Calu3 (cell line): ENCODE measurements at regions not wholly inside any gene's neighbourhood (a gene's known extent, or its start where the extent isn't known, plus 50 kb on each side); places are given as distances from the start of the nearest gene placed in this dataset.

Source experiments
- BruUV-seq: library from RNA; stranded (reverse); fragments of 400-500 nt; replicated peaks from 2 replicates; lab custom pipeline; 2021; lab: Mats Ljungman, UMichigan
- CTCF ChIA-PET: fragments of 300-600 bp; sonication (Branson Sonifier 250); formaldehyde crosslinking; loops from one replicate; lab custom pipeline; 2022; ENCODE audit warnings: antibody characterized with exemption; lab: Charles Lee
- DNase-seq: peaks from one replicate; pipeline ENCODE4 v3.0.0; 2022
- H3K27ac Mint-ChIP-seq: one replicate; pipeline ENCODE4 v1.8.0; 2022; ENCODE audit warnings: mixed read lengths; ENCODE audit not compliant: unreplicated experiment
- H3K27me3 Mint-ChIP-seq: one replicate; pipeline ENCODE4 v1.8.0; 2022; ENCODE audit warnings: mixed read lengths; ENCODE audit not compliant: unreplicated experiment
- H3K36me3 Mint-ChIP-seq: one replicate; pipeline ENCODE4 v1.8.0; 2022; ENCODE audit warnings: mild to moderate bottlenecking, moderate library complexity, mixed read lengths; ENCODE audit not compliant: insufficient read depth, unreplicated experiment
- H3K4me1 Mint-ChIP-seq: one replicate; pipeline ENCODE4 v1.8.0; 2022; ENCODE audit warnings: mild to moderate bottlenecking, low read depth, mixed read lengths; ENCODE audit not compliant: unreplicated experiment
- H3K4me3 Mint-ChIP-seq: one replicate; pipeline ENCODE4 v1.8.0; 2022; ENCODE audit warnings: mild to moderate bottlenecking, low read depth, moderate library complexity, mixed read lengths; ENCODE audit not compliant: unreplicated experiment
- H3K9me3 Mint-ChIP-seq: one replicate; pipeline ENCODE4 v1.8.0; 2022; ENCODE audit warnings: low read depth, mixed read lengths; ENCODE audit not compliant: unreplicated experiment
- intact Hi-C: fragments of 100-400 bp; cut with micrococcal nuclease; formaldehyde crosslinking; loops from one replicate; pipeline ENCODE4 v1.10.0; 2022; ENCODE audit not compliant: unreplicated experiment
- TF ChIP-seq, protein P1 (sequence below): fragments of 200-600 bp; IDR thresholded peaks from one replicate; pipeline ENCODE4 v1.8.0; 2022; ENCODE audit warnings: antibody characterized with exemption; ENCODE audit not compliant: unreplicated experiment

DNA sequence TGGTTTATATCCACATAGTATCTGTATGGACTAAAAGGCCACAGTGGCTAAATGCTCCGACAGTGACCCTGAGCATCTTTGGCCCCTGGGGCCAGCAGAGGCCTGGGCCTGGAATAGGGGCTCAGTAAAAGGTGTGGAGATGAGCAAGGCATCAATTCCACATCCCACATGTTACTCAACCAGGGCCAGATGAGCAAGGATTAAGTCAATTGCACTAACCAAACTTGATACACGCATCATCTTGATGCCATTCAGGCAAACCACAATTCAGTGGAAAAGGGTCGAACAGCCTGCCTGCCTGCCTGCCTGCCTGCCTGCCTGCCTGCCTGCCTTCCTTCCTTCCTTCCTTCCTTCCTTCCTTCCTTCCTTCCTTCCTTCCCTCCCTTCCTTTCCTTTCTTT, 53.5 kb upstream of the DNAJA2 start:
- Mint-ChIP-seq H3K4me3 (no peak overlapping the region), H3K36me3 (no peaks in the 10 kb centered on the region), H3K4me1 (no peaks in the 10 kb centered on the region), H3K27me3 (peaks cover 12% of the 10 kb centered on the region), H3K27ac (no peak overlapping the region), H3K9me3 (no peaks in the 10 kb centered on the region)
- intact Hi-C loops = no loop called here
- CTCF ChIA-PET = interaction anchor here (0.7 kb wide), 1 partner anchor 104 kb away, joined by 3 read pairs; no protein-coding TSS in a partner anchor
- BruUV-seq = no TSS peak
- DNase-seq = no peak
- TF ChIP-seq, protein P1, sequence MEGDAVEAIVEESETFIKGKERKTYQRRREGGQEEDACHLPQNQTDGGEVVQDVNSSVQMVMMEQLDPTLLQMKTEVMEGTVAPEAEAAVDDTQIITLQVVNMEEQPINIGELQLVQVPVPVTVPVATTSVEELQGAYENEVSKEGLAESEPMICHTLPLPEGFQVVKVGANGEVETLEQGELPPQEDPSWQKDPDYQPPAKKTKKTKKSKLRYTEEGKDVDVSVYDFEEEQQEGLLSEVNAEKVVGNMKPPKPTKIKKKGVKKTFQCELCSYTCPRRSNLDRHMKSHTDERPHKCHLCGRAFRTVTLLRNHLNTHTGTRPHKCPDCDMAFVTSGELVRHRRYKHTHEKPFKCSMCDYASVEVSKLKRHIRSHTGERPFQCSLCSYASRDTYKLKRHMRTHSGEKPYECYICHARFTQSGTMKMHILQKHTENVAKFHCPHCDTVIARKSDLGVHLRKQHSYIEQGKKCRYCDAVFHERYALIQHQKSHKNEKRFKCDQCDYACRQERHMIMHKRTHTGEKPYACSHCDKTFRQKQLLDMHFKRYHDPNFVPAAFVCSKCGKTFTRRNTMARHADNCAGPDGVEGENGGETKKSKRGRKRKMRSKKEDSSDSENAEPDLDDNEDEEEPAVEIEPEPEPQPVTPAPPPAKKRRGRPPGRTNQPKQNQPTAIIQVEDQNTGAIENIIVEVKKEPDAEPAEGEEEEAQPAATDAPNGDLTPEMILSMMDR = no peak

DNA sequence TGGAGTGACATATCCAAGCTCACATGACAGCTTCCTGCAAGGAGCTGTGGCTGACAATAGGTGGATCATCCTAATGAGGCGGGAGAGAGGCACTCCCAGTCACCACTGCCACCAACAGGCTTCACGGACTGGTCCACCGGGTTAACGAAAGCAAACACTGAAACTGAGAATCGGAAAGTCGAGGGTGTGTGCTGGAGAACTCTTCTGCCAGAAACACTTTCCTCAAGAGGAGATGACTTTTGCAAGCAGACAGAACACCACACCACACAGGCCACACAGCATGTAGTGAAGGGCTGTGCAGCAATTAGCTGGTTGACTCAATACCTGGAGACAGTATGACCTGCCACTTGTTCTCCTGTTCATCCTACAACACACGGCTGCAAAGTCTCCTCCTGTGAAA, 53.0 kb upstream of the DNAJA2 start:
- no peak overlapping the region for H3K4me3 Mint-ChIP-seq
- BruUV-seq = no TSS peak
- no peaks in the 10 kb centered on the region for H3K4me1 Mint-ChIP-seq
- no peak overlapping the region for H3K27ac Mint-ChIP-seq
- DNase-seq = no peak
- TF ChIP-seq, protein P1 = no peak
- H3K9me3 Mint-ChIP-seq = no peaks in the 10 kb centered on the region
- H3K36me3 Mint-ChIP-seq = no peaks in the 10 kb centered on the region
- H3K27me3 Mint-ChIP-seq = peaks cover 12% of the 10 kb centered on the region
- intact Hi-C loops = no loop called here
- CTCF ChIA-PET = no interaction called here

GRCh38 chr16:47025641-47026040, 52.2 kb upstream of the DNAJA2 start:
- Mint-ChIP-seq H3K4me3 (no peak overlapping the region), H3K27ac (no peak overlapping the region), H3K36me3 (no peaks in the 10 kb centered on the region), H3K4me1 (no peaks in the 10 kb centered on the region), H3K27me3 (peaks cover 12% of the 10 kb centered on the region), H3K9me3 (no peaks in the 10 kb centered on the region)
- no peak for DNase-seq
- intact Hi-C loops = no loop called here
- CTCF ChIA-PET = no interaction called here
- no TSS peak for BruUV-seq
- TF ChIP-seq, protein P1 = no peak
